Trophoblast cell (in vitro differentiated cells and primary cell): ENCODE measurements at regions not wholly inside any gene's neighbourhood (a gene's known extent, or its start where the extent isn't known, plus 50 kb on each side); places are given as distances from the start of the nearest gene placed in this dataset.
"Not testable (repeated sequence)": the region's sequence is repeated elsewhere in the genome, so short reads cannot be mapped to it uniquely, and the experiment has no call there.

ENCODE experiments used
- DNase-seq, 2 donors: peaks; one replicate each; pipeline ENCODE4 v3.0.0-alpha.2; 2016
- H2AFZ ChIP-seq: 2 replicates; pipeline ENCODE4 v1.6.1; 2013; ENCODE audit warnings: low read length, moderate library complexity, mild to moderate bottlenecking; ENCODE audit not compliant: insufficient read depth, poor library complexity
- H2AK5ac ChIP-seq: 2 replicates; pipeline ENCODE4 v1.6.1; 2013; ENCODE audit warnings: mild to moderate bottlenecking, low read length
- H2BK120ac ChIP-seq: 2 replicates; pipeline ENCODE4 v1.6.1; 2013; ENCODE audit warnings: low read length, mild to moderate bottlenecking, moderate library complexity; ENCODE audit not compliant: insufficient read depth, poor library complexity
- H2BK12ac ChIP-seq: 2 replicates; pipeline ENCODE4 v1.6.1; 2013; ENCODE audit warnings: mild to moderate bottlenecking, low read length, moderate library complexity
- H2BK5ac ChIP-seq: 2 replicates; pipeline ENCODE4 v1.6.1; 2013; ENCODE audit warnings: low read length, low read depth, moderate library complexity, mild to moderate bottlenecking; ENCODE audit not compliant: poor library complexity
- H3K14ac ChIP-seq: 2 replicates; pipeline ENCODE4 v1.6.1; 2013; ENCODE audit warnings: mild to moderate bottlenecking, low read length
- H3K18ac ChIP-seq: 2 replicates; pipeline ENCODE4 v1.6.1; 2013; ENCODE audit warnings: mild to moderate bottlenecking, low read length
- H3K23ac ChIP-seq: 2 replicates; pipeline ENCODE4 v1.6.1; 2013; ENCODE audit warnings: low read length
- H3K27ac ChIP-seq: 2 replicates; pipeline ENCODE4 v1.5.1; 2013; ENCODE audit warnings: low read depth, mild to moderate bottlenecking, inconsistent platforms, low read length, moderate library complexity
- H3K27me3 ChIP-seq: 2 replicates; pipeline ENCODE4 v1.6.1; 2013; ENCODE audit warnings: inconsistent platforms, mild to moderate bottlenecking, low read length, moderate library complexity; ENCODE audit not compliant: insufficient read depth
- H3K36me3 ChIP-seq, 2 experiments: 1 replicate in 1 of 2; 2 replicates in 1 of 2; pipeline ENCODE4 v1.6.1; 2013; ENCODE audit warnings: low read length in 2 of 2, mild to moderate bottlenecking in 2 of 2, moderate library complexity in 1 of 2; ENCODE audit not compliant: insufficient read depth in 2 of 2, control insufficient read depth in 1 of 2
- H3K4ac ChIP-seq: 2 replicates; pipeline ENCODE4 v1.6.1; 2013; ENCODE audit warnings: low read depth, mild to moderate bottlenecking, low read length, moderate library complexity
- H3K4me1 ChIP-seq, 2 experiments: 1 replicate in 1 of 2; 2 replicates in 1 of 2; pipeline ENCODE4 v1.6.1; 2013; ENCODE audit warnings: low read length in 2 of 2, mild to moderate bottlenecking in 2 of 2, moderate library complexity in 1 of 2; ENCODE audit not compliant: insufficient read depth in 2 of 2, control insufficient read depth in 1 of 2
- H3K4me2 ChIP-seq: 2 replicates; pipeline ENCODE4 v1.6.1; 2013; ENCODE audit warnings: inconsistent platforms, mild to moderate bottlenecking, low read length, moderate library complexity
- H3K4me3 ChIP-seq: 2 replicates; pipeline ENCODE4 v1.5.1; 2013; ENCODE audit warnings: mild to moderate bottlenecking, low read depth, low read length, inconsistent platforms
- H3K79me1 ChIP-seq: one replicate; pipeline ENCODE4 v1.6.1; 2013; ENCODE audit warnings: low read length
- H3K79me2 ChIP-seq: 2 replicates; pipeline ENCODE4 v1.6.1; 2013; ENCODE audit warnings: low read length, mild to moderate bottlenecking; ENCODE audit not compliant: control insufficient read depth, insufficient read depth, poor library complexity
- H3K9ac ChIP-seq: 2 replicates; pipeline ENCODE4 v1.6.1; 2013; ENCODE audit warnings: mild to moderate bottlenecking, low read length
- H3K9me3 ChIP-seq: 2 replicates; pipeline ENCODE4 v1.6.1; 2013; ENCODE audit warnings: low read depth, mild to moderate bottlenecking, control low read depth, inconsistent platforms, low read length; ENCODE audit not compliant: insufficient read depth
- H4K12ac ChIP-seq: 2 replicates; pipeline ENCODE4 v1.6.1; 2013; ENCODE audit warnings: low read depth, mild to moderate bottlenecking, low read length, moderate library complexity
- H4K8ac ChIP-seq: 2 replicates; pipeline ENCODE4 v1.6.1; 2013; ENCODE audit warnings: low read depth, mild to moderate bottlenecking, low read length, moderate library complexity
- H4K91ac ChIP-seq: one replicate; pipeline ENCODE4 v1.6.1; 2013; ENCODE audit warnings: low read depth, mild to moderate bottlenecking, low read length, moderate library complexity
- WGBS: extraction: QIAGEN DNeasy Blood & Tissue Kit; methylation state at CpG from one replicate; pipeline ENCODE4 v1.1.7; 2013; ENCODE audit warnings: missing lambda C conversion rate; ENCODE audit not compliant: insufficient read length, insufficient coverage; ENCODE audit errors: extremely low coverage; 5-methylcytosine and 5-hydroxymethylcytosine counted together

DNA sequence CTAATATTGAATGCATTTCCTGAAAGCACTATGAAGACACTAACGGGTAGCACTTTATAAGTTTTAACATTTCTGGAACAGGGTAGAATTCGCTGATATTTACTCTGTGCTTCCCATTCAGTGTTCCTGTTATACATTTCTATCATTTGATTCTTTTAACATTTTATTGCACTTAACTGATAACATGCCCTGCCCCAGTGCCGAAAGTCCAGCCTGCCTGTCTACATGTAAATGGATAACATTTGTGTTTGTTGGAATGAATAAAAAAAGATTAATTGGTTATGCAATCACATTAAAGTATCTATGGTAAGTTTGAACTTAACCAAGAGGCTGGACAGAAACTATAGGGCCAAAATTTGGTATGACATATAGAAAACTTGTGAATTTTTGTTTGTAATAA, 790.5 kb upstream of the TPTE start:
- no CpG with 5 or more reads among the region's 3 CpGs for WGBS
- Histone ChIP-seq H3K4me2 (no peak overlapping the region), H4K8ac (no peak overlapping the region), H2BK12ac (no peak overlapping the region), H3K36me3 (no peaks in the 10 kb centered on the region), H3K4me1 (no peaks in the 10 kb centered on the region), H3K9ac (no peak overlapping the region), H4K12ac (no peak overlapping the region), H2AK5ac (no peak overlapping the region), H3K9me3 (peaks cover 14% of the 10 kb centered on the region), H3K27ac (no peak overlapping the region), H3K14ac (no peak overlapping the region), H4K91ac (no peak overlapping the region), H3K18ac (no peak overlapping the region), H3K4me3 (no peak overlapping the region), H2BK5ac (no peak overlapping the region), H2AFZ (no peak overlapping the region), H3K23ac (no peak overlapping the region), H3K27me3 (no peaks in the 10 kb centered on the region), H3K4ac (no peak overlapping the region), H3K79me1 (no peaks in the 10 kb centered on the region), H2BK120ac (no peak overlapping the region), H3K79me2 (no peaks in the 10 kb centered on the region)
- no peak for DNase-seq

DNA sequence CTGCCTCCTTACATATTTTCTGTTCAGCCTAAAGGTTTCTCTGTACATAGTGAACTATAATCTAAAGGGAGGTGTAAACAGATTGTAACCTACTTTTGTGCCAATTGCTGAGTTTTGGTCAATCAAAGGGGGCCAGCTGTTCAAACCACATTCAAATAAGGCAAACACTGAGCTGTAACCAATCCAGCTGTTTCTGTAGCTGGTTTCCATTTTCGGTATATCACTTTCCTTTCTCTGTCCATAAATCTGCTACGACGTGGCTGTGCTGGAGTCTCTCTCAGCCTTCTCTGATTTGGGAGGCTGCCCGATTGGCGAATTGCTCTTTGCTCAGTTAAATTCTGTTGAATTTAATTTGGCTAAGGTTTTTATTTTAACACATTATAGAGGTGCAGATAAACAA, 790.1 kb upstream of the TPTE start:
- H3K27me3 ChIP-seq, H2AK5ac ChIP-seq, H3K27ac ChIP-seq, H3K18ac ChIP-seq, H3K36me3 ChIP-seq, H3K23ac ChIP-seq, DNase-seq, H3K4me3 ChIP-seq, H2BK120ac ChIP-seq, H3K9ac ChIP-seq, H3K4me1 ChIP-seq, H2BK5ac ChIP-seq, H3K4ac ChIP-seq, H2AFZ ChIP-seq, H4K8ac ChIP-seq, H3K79me1 ChIP-seq, H2BK12ac ChIP-seq, H4K91ac ChIP-seq, H3K79me2 ChIP-seq, H3K14ac ChIP-seq, H3K4me2 ChIP-seq, H4K12ac ChIP-seq: not testable (repeated sequence)
- H3K9me3 ChIP-seq = peaks cover 16% of the 10 kb centered on the region
- no CpG with 5 or more reads among the region's 5 CpGs for WGBS

DNA sequence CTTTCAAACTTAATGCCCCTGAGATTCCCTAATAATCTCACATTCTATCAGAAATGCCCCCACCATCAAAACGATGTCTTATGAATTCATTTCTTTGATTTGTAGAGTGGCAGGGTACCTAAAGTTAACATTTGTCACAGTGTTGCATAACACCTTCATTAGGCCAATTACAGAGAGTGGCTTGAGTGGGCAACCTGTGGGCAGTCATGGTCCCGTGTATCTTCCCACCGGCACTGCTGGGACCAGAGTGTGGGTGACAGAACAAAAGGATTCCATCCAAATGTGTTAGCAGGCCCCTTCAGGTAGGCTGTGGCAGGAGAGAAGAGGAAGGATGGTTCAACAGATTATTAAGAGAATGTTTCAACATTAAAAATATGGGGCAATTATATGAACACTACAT, 788.8 kb upstream of the TPTE start:
- H4K8ac ChIP-seq, DNase-seq, H3K4me2 ChIP-seq, H3K4ac ChIP-seq, H3K79me1 ChIP-seq, H4K91ac ChIP-seq, H3K18ac ChIP-seq, H3K9ac ChIP-seq, H2AK5ac ChIP-seq, H3K4me1 ChIP-seq, H2AFZ ChIP-seq, H3K27me3 ChIP-seq, H2BK12ac ChIP-seq, H3K36me3 ChIP-seq, H3K79me2 ChIP-seq, H3K27ac ChIP-seq, H2BK5ac ChIP-seq, H2BK120ac ChIP-seq, H3K14ac ChIP-seq, H4K12ac ChIP-seq, H3K23ac ChIP-seq: not testable (repeated sequence)
- peaks cover 18% of the 10 kb centered on the region for H3K9me3 ChIP-seq
- WGBS = no CpG with 5 or more reads among the region's 3 CpGs
- peak overlapping the region; percentile 14 for H3K4me3 ChIP-seq

DNA sequence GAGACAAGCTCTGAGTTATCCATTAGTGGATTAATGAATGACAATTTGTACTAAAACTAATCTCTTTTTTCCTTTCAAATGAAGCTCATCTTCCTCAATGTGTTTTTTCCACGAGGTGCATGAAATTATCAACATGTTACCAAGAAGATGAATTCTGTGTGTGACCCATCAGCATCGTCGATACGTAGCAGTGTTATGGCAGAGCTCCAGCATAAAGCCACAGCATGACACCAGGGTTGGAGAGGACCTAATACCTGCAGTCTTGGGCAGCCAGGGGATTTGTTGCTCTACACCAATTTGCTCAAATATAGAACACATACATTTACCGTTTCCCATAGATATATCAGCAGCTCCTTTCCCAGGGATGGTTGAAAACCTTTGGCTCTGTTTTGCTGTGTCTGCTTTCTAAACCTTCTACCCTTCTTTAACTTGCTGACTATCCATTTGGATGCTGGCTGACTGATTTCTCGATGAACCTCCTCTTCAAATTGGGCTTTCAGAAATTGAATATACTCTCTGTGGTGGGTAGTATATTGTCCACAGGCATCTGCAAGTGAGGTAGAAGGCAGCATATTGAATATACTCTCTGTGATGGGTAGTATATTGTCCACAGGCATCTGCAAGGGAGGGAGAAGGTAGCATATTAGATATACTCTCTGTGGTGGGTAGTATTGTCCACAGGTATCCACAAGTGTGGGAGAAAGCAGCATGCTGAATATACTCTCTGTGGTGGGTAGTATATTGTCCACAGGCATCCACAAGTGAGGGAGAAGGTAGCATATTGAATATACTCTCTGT, 787.4 kb upstream of the TPTE start:
- not testable (repeated sequence) for H3K4me3 ChIP-seq, H2AFZ ChIP-seq, H3K23ac ChIP-seq, H3K4me2 ChIP-seq, H2BK12ac ChIP-seq, H3K27ac ChIP-seq, H3K36me3 ChIP-seq, H3K27me3 ChIP-seq, H3K4me1 ChIP-seq, H2BK120ac ChIP-seq, H3K79me1 ChIP-seq, H3K9ac ChIP-seq, H3K18ac ChIP-seq, H3K14ac ChIP-seq, H2AK5ac ChIP-seq, H4K8ac ChIP-seq, H4K12ac ChIP-seq, H3K79me2 ChIP-seq, H3K4ac ChIP-seq, H2BK5ac ChIP-seq, H4K91ac ChIP-seq, DNase-seq
- H3K9me3 ChIP-seq = peaks cover 25% of the 10 kb centered on the region
- WGBS = no CpG with 5 or more reads among the region's 6 CpGs
